Neuron (in vitro differentiated cells): ENCODE measurements at regions not wholly inside any gene's neighbourhood (a gene's known extent, or its start where the extent isn't known, plus 50 kb on each side); places are given as distances from the start of the nearest gene placed in this dataset.

ENCODE experiments used
- H2AFZ ChIP-seq: one replicate; pipeline ENCODE4 v1.6.1; 2013; ENCODE audit warnings: low read depth, mild to moderate bottlenecking, inconsistent platforms, low read length, moderate library complexity
- H3K27me3 ChIP-seq: one replicate; pipeline ENCODE4 v1.6.1; 2013; ENCODE audit warnings: low read length; ENCODE audit not compliant: insufficient read depth
- H3K36me3 ChIP-seq: one replicate; pipeline ENCODE4 v1.6.1; 2013; ENCODE audit warnings: low read length; ENCODE audit not compliant: insufficient read depth
- H3K4me1 ChIP-seq: one replicate; pipeline ENCODE4 v1.6.1; 2013; ENCODE audit warnings: low read length; ENCODE audit not compliant: insufficient read depth
- H3K4me3 ChIP-seq: 2 replicates; pipeline ENCODE4 v1.5.1; 2013; ENCODE audit warnings: mild to moderate bottlenecking, low read length, moderate library complexity
- H3K9me3 ChIP-seq: one replicate; pipeline ENCODE4 v1.6.1; 2013; ENCODE audit warnings: low read length

- H2AFZ ChIP-seq = no peak overlapping the region
- H3K4me1 ChIP-seq = no peaks in the 10 kb centered on the region
- H3K9me3 ChIP-seq = no peaks in the 10 kb centered on the region
- H3K27me3 ChIP-seq = no peaks in the 10 kb centered on the region
- no peak overlapping the region for H3K4me3 ChIP-seq
- no peaks in the 10 kb centered on the region for H3K36me3 ChIP-seq
Measured at GRCh38 chr15:35784745-35785144, 238.8 kb upstream of the DPH6 start.

GRCh38 chr15:35810007-35810406, 264.0 kb upstream of the DPH6 start:
- H3K9me3 ChIP-seq = no peaks in the 10 kb centered on the region
- H3K4me3 ChIP-seq = no peak overlapping the region
- H3K27me3 ChIP-seq = no peaks in the 10 kb centered on the region
- H2AFZ ChIP-seq = no peak overlapping the region
- H3K4me1 ChIP-seq = no peaks in the 10 kb centered on the region
- H3K36me3 ChIP-seq = no peaks in the 10 kb centered on the region

- Histone ChIP-seq H2AFZ (no peak overlapping the region), H3K4me3 (no peak overlapping the region), H3K36me3 (no peaks in the 10 kb centered on the region), H3K27me3 (no peaks in the 10 kb centered on the region), H3K9me3 (no peaks in the 10 kb centered on the region), H3K4me1 (no peaks in the 10 kb centered on the region)
Measured at GRCh38 chr15:35813573-35813972, 267.6 kb upstream of the DPH6 start.

- no peak overlapping the region for H2AFZ ChIP-seq
- H3K27me3 ChIP-seq = no peaks in the 10 kb centered on the region
- no peak overlapping the region for H3K4me3 ChIP-seq
- no peaks in the 10 kb centered on the region for H3K9me3 ChIP-seq
- no peaks in the 10 kb centered on the region for H3K4me1 ChIP-seq
- H3K36me3 ChIP-seq = no peaks in the 10 kb centered on the region
Measured at GRCh38 chr15:35818846-35819245, 272.9 kb upstream of the DPH6 start.

GRCh38 chr15:35822153-35822552, 276.2 kb upstream of the DPH6 start:
- no peaks in the 10 kb centered on the region for H3K27me3 ChIP-seq
- H3K36me3 ChIP-seq = no peaks in the 10 kb centered on the region
- H3K4me3 ChIP-seq = no peak overlapping the region
- no peaks in the 10 kb centered on the region for H3K4me1 ChIP-seq
- no peak overlapping the region for H2AFZ ChIP-seq
- no peaks in the 10 kb centered on the region for H3K9me3 ChIP-seq

GRCh38 chr15:35827141-35827540, 281.2 kb upstream of the DPH6 start:
- Histone ChIP-seq H2AFZ (no peak overlapping the region), H3K36me3 (no peaks in the 10 kb centered on the region), H3K9me3 (no peaks in the 10 kb centered on the region), H3K27me3 (no peaks in the 10 kb centered on the region), H3K4me3 (no peak overlapping the region), H3K4me1 (no peaks in the 10 kb centered on the region)

- Histone ChIP-seq H3K4me3 (no peak overlapping the region), H3K4me1 (no peaks in the 10 kb centered on the region), H3K9me3 (no peaks in the 10 kb centered on the region), H3K36me3 (no peaks in the 10 kb centered on the region), H3K27me3 (no peaks in the 10 kb centered on the region), H2AFZ (no peak overlapping the region)
Measured at GRCh38 chr15:35827911-35828310, 281.9 kb upstream of the DPH6 start.

- Histone ChIP-seq H2AFZ (no peak overlapping the region), H3K4me1 (peaks cover under 1% of the 10 kb centered on the region), H3K36me3 (no peaks in the 10 kb centered on the region), H3K4me3 (no peak overlapping the region), H3K27me3 (no peaks in the 10 kb centered on the region), H3K9me3 (no peaks in the 10 kb centered on the region)
Measured at GRCh38 chr15:35833581-35833980, 287.6 kb upstream of the DPH6 start.

GRCh38 chr15:35834216-35834830, 288.4 kb upstream of the DPH6 start:
- Histone ChIP-seq H3K36me3 (no peaks in the 10 kb centered on the region), H3K4me1 (peaks cover 5% of the 10 kb centered on the region), H2AFZ (no peak overlapping the region), H3K9me3 (no peaks in the 10 kb centered on the region), H3K4me3 (no peak overlapping the region), H3K27me3 (no peaks in the 10 kb centered on the region)

- Histone ChIP-seq H3K36me3 (no peaks in the 10 kb centered on the region), H3K4me1 (peaks cover 5% of the 10 kb centered on the region), H3K27me3 (no peaks in the 10 kb centered on the region), H2AFZ (no peak overlapping the region), H3K9me3 (no peaks in the 10 kb centered on the region), H3K4me3 (no peak overlapping the region)
Measured at GRCh38 chr15:35834866-35835265, 288.9 kb upstream of the DPH6 start.

GRCh38 chr15:35838424-35839111, 292.6 kb upstream of the DPH6 start:
- Histone ChIP-seq H2AFZ (no peak overlapping the region), H3K9me3 (no peaks in the 10 kb centered on the region), H3K4me3 (no peak overlapping the region), H3K27me3 (no peaks in the 10 kb centered on the region), H3K36me3 (no peaks in the 10 kb centered on the region), H3K4me1 (peaks cover 5% of the 10 kb centered on the region)

GRCh38 chr15:35842631-35843030, 296.7 kb upstream of the DPH6 start:
- H3K9me3 ChIP-seq = no peaks in the 10 kb centered on the region
- no peak overlapping the region for H2AFZ ChIP-seq
- peaks cover 5% of the 10 kb centered on the region for H3K4me1 ChIP-seq
- H3K4me3 ChIP-seq = no peak overlapping the region
- no peaks in the 10 kb centered on the region for H3K36me3 ChIP-seq
- H3K27me3 ChIP-seq = no peaks in the 10 kb centered on the region

GRCh38 chr15:35843498-35843897, 297.5 kb upstream of the DPH6 start:
- Histone ChIP-seq H2AFZ (no peak overlapping the region), H3K4me3 (no peak overlapping the region), H3K9me3 (no peaks in the 10 kb centered on the region), H3K36me3 (no peaks in the 10 kb centered on the region), H3K27me3 (no peaks in the 10 kb centered on the region), H3K4me1 (peaks cover 5% of the 10 kb centered on the region)

- H3K4me3 ChIP-seq = no peak overlapping the region
- no peaks in the 10 kb centered on the region for H3K4me1 ChIP-seq
- no peaks in the 10 kb centered on the region for H3K36me3 ChIP-seq
- H2AFZ ChIP-seq = no peak overlapping the region
- no peaks in the 10 kb centered on the region for H3K9me3 ChIP-seq
- H3K27me3 ChIP-seq = no peaks in the 10 kb centered on the region
Measured at GRCh38 chr15:35850284-35850683, 304.3 kb upstream of the DPH6 start.
